Naive thymus-derived CD8-positive, alpha-beta T cell (primary cell): ENCODE measurements at regions not wholly inside any gene's neighbourhood (a gene's known extent, or its start where the extent isn't known, plus 50 kb on each side); places are given as distances from the start of the nearest gene placed in this dataset.
"Not testable (repeated sequence)": the region's sequence is repeated elsewhere in the genome, so short reads cannot be mapped to it uniquely, and the experiment has no call there.

Source experiments
- ATAC-seq, 2 donors: fragments of 150-1000 bp; cut with Tn5 transposase in 1 of 2; sonication (Bioruptor Pico), chemical (Tn5 transposase) in 1 of 2; 1 replicate in 1 of 2; 2 replicates in 1 of 2; pipeline ENCODE4 v1.10.0; 2021; ENCODE audit warnings: mild to moderate bottlenecking in 2 of 2, moderate library complexity in 2 of 2
- POLR2A ChIA-PET: fragments of 350-600 bp; sonication (Branson Sonifier 250); formaldehyde crosslinking; loops from one replicate; lab custom pipeline; 2021; ENCODE audit warnings: antibody characterized with exemption; lab: Charles Lee
- DNase-seq, 10 donors: peaks; one replicate each; pipeline versions ENCODE4 v3.0.0 to v3.0.0-alpha.2; 2020 to 2022
- H3K27ac Mint-ChIP-seq, 10 donors: one replicate each; pipeline ENCODE4 v1.8.0; 2020 to 2022; ENCODE audit warnings: mild to moderate bottlenecking in 10 of 10, mixed read lengths in 10 of 10, moderate library complexity in 4 of 10, inconsistent platforms in 1 of 10
- H3K27me3 Mint-ChIP-seq, 5 donors: one replicate each; pipeline ENCODE4 v1.8.0; 2021 to 2022; ENCODE audit warnings: mixed read lengths in 5 of 5
- H3K36me3 Mint-ChIP-seq, 3 donors: one replicate each; pipeline ENCODE4 v1.8.0; 2020 to 2022; ENCODE audit warnings: mixed read lengths in 3 of 3, mild to moderate bottlenecking in 2 of 3, inconsistent platforms in 1 of 3
- H3K4me1 Mint-ChIP-seq, 4 donors: one replicate each; pipeline ENCODE4 v1.8.0; 2021 to 2022; ENCODE audit warnings: mixed read lengths in 4 of 4
- H3K4me3 Mint-ChIP-seq, 10 donors: one replicate each; pipeline ENCODE4 v1.8.0; 2020 to 2022; ENCODE audit warnings: mild to moderate bottlenecking in 10 of 10, mixed read lengths in 10 of 10, moderate library complexity in 6 of 10, inconsistent platforms in 1 of 10
- H3K9me3 Mint-ChIP-seq, 9 donors: one replicate each; pipeline ENCODE4 v1.8.0; 2020 to 2022; ENCODE audit warnings: mixed read lengths in 9 of 9, mild to moderate bottlenecking in 3 of 9, inconsistent platforms in 1 of 9, moderate library complexity in 1 of 9

- POLR2A ChIA-PET, H3K4me3 Mint-ChIP-seq, ATAC-seq, H3K9me3 Mint-ChIP-seq, H3K27ac Mint-ChIP-seq, H3K36me3 Mint-ChIP-seq, H3K4me1 Mint-ChIP-seq, DNase-seq: not testable (repeated sequence)
- H3K27me3 Mint-ChIP-seq: peaks cover 16 to 54% (median 24%) of the 10 kb centered on the region in 5 donors
Observed at GRCh38 chr13:24981181-24981803, 114.6 kb upstream of the PABPC3 start.

GRCh38 chr13:24982333-24982999 lies 113.5 kb upstream of the PABPC3 start:
- Mint-ChIP-seq H3K9me3 (no peaks in the 10 kb centered on the region), H3K27me3 (peaks cover 18 to 64% (median 30%) of the 10 kb centered on the region in 5 donors), H3K4me3 (no peak overlapping the region), H3K27ac (no peak overlapping the region), H3K4me1 (no peaks in the 10 kb centered on the region), H3K36me3 (no peaks in the 10 kb centered on the region)
- DNase-seq (no peak), ATAC-seq (no peak)
- POLR2A ChIA-PET: no interaction called here

- DNase-seq (no peak), ATAC-seq (no peak)
- peaks cover 0 to 2% (median 0%) of the 10 kb centered on the region in 4 donors for H3K4me1 Mint-ChIP-seq
- no peaks in the 10 kb centered on the region for H3K36me3 Mint-ChIP-seq
- no peak overlapping the region for H3K4me3 Mint-ChIP-seq
- H3K9me3 Mint-ChIP-seq: no peaks in the 10 kb centered on the region
- no peak overlapping the region for H3K27ac Mint-ChIP-seq
- POLR2A ChIA-PET: no interaction called here
- peaks cover 22 to 70% (median 33%) of the 10 kb centered on the region in 5 donors for H3K27me3 Mint-ChIP-seq
Observed at GRCh38 chr13:24983094-24983493, 112.8 kb upstream of the PABPC3 start.

DNA sequence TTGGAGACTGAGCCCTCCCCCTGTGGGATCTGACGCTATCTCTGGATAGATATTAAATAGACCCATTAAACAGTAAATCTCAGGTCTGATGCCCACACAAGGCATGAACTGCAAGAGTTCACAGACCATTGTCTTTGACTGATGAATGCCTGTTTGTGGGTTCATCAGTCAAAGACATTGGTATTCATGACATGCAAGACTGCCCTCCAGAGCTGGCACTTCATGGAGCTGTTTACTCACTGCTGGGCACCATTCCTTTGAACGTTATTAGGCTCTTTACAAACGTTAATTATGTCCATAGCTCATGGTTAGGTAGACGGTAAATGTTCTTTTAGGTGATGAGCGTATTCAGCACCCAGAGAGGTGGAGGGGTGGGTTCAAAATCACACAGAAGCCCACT lies 111.8 kb upstream of the PABPC3 start:
- H3K4me1 Mint-ChIP-seq: peaks cover 0 to 6% (median 1%) of the 10 kb centered on the region in 4 donors
- H3K36me3 Mint-ChIP-seq: no peaks in the 10 kb centered on the region
- ATAC-seq: no peak
- peaks cover 27 to 81% (median 37%) of the 10 kb centered on the region in 5 donors for H3K27me3 Mint-ChIP-seq
- H3K9me3 Mint-ChIP-seq: no peaks in the 10 kb centered on the region
- no peak for DNase-seq
- no peak overlapping the region for H3K4me3 Mint-ChIP-seq
- H3K27ac Mint-ChIP-seq: no peak overlapping the region
- POLR2A ChIA-PET: no interaction called here

DNA sequence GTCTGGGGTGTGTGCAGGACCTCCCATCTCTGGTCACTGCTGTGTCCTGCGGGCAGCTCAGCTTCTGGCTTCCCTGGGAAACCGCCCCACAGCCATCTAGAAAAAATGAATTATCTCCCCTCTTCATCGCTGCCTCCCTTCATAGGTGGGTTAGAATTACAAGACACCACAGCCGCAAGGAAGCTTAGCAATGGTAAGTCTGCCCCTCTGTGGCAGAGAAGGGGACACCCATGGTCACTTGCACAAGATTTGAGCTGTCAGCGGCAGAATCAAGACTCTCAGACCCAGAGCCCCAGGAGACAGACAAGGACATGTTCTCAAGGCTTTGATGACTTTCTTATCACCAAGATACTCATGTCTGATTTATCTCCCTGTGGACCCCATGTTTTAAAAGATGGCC lies 110.8 kb upstream of the PABPC3 start:
- DNase-seq (no peak), ATAC-seq (no peak)
- H3K4me3 Mint-ChIP-seq: no peak overlapping the region
- no peaks in the 10 kb centered on the region for H3K36me3 Mint-ChIP-seq
- POLR2A ChIA-PET: no interaction called here
- H3K9me3 Mint-ChIP-seq: no peaks in the 10 kb centered on the region
- H3K4me1 Mint-ChIP-seq: peaks cover 0 to 6% (median 1%) of the 10 kb centered on the region in 4 donors
- H3K27ac Mint-ChIP-seq: no peak overlapping the region
- H3K27me3 Mint-ChIP-seq: peaks cover 27 to 83% (median 37%) of the 10 kb centered on the region in 5 donors

- POLR2A ChIA-PET: no interaction called here
- Mint-ChIP-seq H3K36me3 (no peaks in the 10 kb centered on the region), H3K27me3 (peaks cover 31 to 87% (median 42%) of the 10 kb centered on the region in 5 donors), H3K9me3 (no peaks in the 10 kb centered on the region), H3K4me3 (no peak overlapping the region), H3K4me1 (peaks cover 0 to 6% (median 1%) of the 10 kb centered on the region in 4 donors), H3K27ac (no peak overlapping the region)
- DNase-seq: no peak
- no peak for ATAC-seq
Observed at GRCh38 chr13:24985896-24986295, 110.0 kb upstream of the PABPC3 start.

DNA sequence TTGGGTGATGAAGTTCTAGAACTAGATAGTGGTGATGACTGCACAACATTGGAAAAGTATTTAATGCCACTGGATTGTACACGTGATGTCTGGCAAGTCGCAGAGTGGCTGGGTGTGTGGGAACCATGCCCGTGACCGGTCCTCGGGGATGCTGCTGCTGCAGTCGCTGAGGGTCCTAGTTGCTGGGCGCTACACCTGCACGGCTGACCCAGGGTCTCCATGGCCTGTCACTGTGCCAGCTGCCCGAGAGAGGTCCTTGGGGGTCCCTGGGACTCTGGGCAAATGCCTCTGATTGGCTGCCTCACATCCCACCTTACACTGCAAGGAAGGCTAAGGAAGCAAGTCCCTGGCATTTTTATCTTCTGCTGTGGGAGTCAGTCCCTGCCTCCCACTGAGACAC lies 109.1 kb upstream of the PABPC3 start:
- no peak for ATAC-seq
- POLR2A ChIA-PET: no interaction called here
- Mint-ChIP-seq H3K27ac (no peak overlapping the region), H3K36me3 (no peaks in the 10 kb centered on the region), H3K4me1 (peaks cover 0 to 6% (median 1%) of the 10 kb centered on the region in 4 donors), H3K4me3 (no peak overlapping the region), H3K9me3 (no peaks in the 10 kb centered on the region), H3K27me3 (peaks cover 34 to 87% (median 47%) of the 10 kb centered on the region in 5 donors)
- no peak for DNase-seq

DNA sequence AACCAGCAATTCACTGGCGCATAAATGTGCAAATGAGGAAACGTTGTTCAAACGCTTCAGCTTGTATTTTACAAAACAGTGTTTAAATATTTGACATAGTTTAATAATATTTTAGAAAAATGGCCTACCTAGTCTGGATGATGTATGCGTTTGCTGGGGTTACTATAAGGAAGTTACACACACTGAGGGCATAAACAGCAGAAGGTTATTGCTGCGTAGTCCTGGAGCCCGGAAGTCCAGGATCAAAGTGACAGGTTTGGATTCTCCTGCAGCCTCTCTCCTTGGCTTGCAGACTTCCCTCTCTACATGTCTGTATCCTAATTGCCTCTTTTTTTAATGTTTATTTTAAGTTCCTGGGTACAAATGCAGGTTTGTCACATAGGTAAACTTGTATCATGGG lies 106.0 kb upstream of the PABPC3 start:
- H3K27ac Mint-ChIP-seq, DNase-seq, ATAC-seq, H3K4me3 Mint-ChIP-seq, POLR2A ChIA-PET, H3K36me3 Mint-ChIP-seq, H3K9me3 Mint-ChIP-seq, H3K4me1 Mint-ChIP-seq: not testable (repeated sequence)
- H3K27me3 Mint-ChIP-seq: peaks cover 20 to 56% (median 29%) of the 10 kb centered on the region in 5 donors

- ATAC-seq, H3K36me3 Mint-ChIP-seq: not testable (repeated sequence)
- peaks cover 11 to 40% (median 26%) of the 10 kb centered on the region in 5 donors for H3K27me3 Mint-ChIP-seq
Observed at GRCh38 chr13:24992946-24993345, 103.0 kb upstream of the PABPC3 start.

DNA sequence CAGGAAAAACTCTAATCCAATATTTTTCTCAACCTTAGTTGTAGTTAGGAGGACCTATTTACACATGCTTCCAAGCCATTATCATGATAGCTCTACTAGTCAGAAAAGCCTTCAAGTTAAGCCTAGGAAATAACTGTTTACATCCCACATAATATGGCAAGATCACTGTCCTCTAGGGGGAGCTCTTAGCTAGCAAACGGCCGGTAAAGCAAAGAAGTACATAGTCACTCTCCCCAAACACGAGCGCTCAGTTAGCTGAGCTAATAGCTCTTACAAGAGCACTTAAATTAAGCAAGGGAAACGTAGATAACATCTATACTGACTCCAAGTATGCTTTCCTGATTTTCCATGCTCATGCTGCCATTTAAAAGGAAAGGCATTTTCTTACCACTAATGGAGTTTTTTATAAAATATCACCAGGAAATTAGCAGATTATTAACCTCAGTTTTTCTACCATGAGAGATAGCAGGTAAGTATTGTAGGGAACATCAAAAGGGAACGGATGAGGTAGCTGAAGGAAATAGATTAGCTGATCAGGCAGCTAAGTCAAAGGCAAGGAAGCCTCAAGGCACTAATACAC lies 100.6 kb upstream of the PABPC3 start:
- Mint-ChIP-seq H3K27me3 (peaks cover 20 to 44% (median 27%) of the 10 kb centered on the region in 5 donors), H3K4me3 (no peak overlapping the region), H3K4me1 (peaks cover 4 to 6% (median 5%) of the 10 kb centered on the region in 4 donors), H3K27ac (no peak overlapping the region), H3K36me3 (no peaks in the 10 kb centered on the region), H3K9me3 (no peaks in the 10 kb centered on the region)
- peak; percentile 78 to 85 for ATAC-seq
- POLR2A ChIA-PET: no interaction called here
- peak in 9 of 10 donors; percentile 19 to 78 (median 52) for DNase-seq

More at GRCh38 chr13:24992946-24993345, 103.0 kb upstream of the PABPC3 start:
- H3K4me3 Mint-ChIP-seq, H3K9me3 Mint-ChIP-seq, DNase-seq, H3K4me1 Mint-ChIP-seq, H3K27ac Mint-ChIP-seq, POLR2A ChIA-PET: not testable (repeated sequence)

DNA sequence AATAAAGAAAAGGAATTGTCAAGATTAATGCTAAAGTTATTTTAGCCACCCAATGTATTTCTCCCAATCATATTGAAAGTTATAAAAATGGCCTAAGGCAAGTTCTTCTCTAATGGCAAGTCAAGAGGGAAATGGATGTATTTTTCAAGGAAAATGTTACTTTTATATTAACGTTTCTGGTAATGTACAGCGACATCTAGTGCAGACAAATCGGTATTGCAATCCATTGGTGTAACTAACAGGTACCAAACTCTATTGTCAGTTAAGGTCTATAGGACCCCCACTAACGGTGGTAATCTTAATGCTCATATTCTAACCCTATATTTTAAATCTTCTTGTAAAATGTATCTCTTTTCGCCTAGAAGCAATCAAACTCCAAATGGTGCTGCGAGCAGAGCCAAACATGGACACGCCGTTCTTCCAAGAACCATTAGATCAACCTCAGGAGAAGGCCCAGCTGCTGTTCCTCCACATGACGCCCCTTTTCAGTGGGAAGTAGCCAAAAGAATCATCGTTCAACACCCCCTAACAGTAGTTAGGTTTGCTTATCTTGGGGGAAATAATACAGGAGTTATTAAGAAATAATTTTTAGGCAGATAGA lies 98.5 kb upstream of the PABPC3 start:
- no peaks in the 10 kb centered on the region for H3K9me3 Mint-ChIP-seq
- H3K36me3 Mint-ChIP-seq: no peaks in the 10 kb centered on the region
- POLR2A ChIA-PET: no interaction called here
- DNase-seq (peak in 5 of 10 donors; percentile 10 to 34 (median 30)), ATAC-seq (no peak)
- no peak overlapping the region for H3K4me3 Mint-ChIP-seq
- H3K27ac Mint-ChIP-seq: no peak overlapping the region
- peaks cover 4 to 6% (median 5%) of the 10 kb centered on the region in 4 donors for H3K4me1 Mint-ChIP-seq
- H3K27me3 Mint-ChIP-seq: peaks cover 24 to 51% (median 36%) of the 10 kb centered on the region in 5 donors

DNA sequence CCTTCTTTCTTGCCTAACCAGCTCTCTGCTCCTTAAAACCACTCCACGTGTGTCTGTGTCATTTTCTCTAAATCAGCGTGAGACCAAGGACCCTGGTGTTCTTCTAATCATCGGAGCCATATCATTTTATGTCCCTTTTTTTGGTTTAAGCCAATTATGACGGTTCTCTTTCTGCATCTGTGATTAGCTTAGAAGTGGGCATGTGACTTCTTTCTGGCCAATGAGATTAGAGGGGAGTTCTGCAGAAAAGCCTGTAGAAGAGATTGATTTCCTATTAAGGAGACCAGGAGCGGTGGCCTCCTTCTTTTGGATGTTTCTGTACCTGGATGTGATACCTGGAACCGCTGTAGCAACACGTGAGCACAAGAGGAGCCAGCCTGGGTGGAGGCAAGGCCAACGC lies 97.5 kb upstream of the PABPC3 start:
- POLR2A ChIA-PET: no interaction called here
- Mint-ChIP-seq H3K27me3 (peaks cover 27 to 60% (median 37%) of the 10 kb centered on the region in 5 donors), H3K9me3 (no peaks in the 10 kb centered on the region), H3K27ac (no peak overlapping the region), H3K4me1 (peaks cover 4 to 6% (median 5%) of the 10 kb centered on the region in 4 donors), H3K4me3 (no peak overlapping the region), H3K36me3 (no peaks in the 10 kb centered on the region)
- no peak for DNase-seq
- ATAC-seq: no peak
